ENCODE measurements at regions not wholly inside any gene's neighbourhood (a gene's known extent, or its start where the extent isn't known, plus 50 kb on each side); places are given as distances from the start of the nearest gene placed in this dataset.

GRCh38 chr11:32187111-32187510, 96.2 kb downstream of the RCN1 start:
- Histone ChIP-seq H3K36me3 (replicated peaks) (no peaks in the 10 kb centered on the region), H3K4me3 (ENCODE audit: low read depth, low read length) (no peak overlapping the region), H3K27me3 (replicated peaks) (peaks cover under 1% of the 10 kb centered on the region), H3K27ac (no peak overlapping the region)
- in situ Hi-C loops (cut with HindIII; ENCODE audit: low pct_ligation_motif_present, low sequenced_read_pairs), result no loop called here
- no peak for DNase-seq
- no peak for TF ChIP-seq CTCF (IDR thresholded peaks at IDR 0.05; ENCODE audit: low read depth, low read length, missing control alignments)

GRCh38 chr11:32188785-32189184, 97.9 kb downstream of the RCN1 start:
- DNase-seq, result no peak
- no peaks in the 10 kb centered on the region for H3K27me3 ChIP-seq (replicated peaks)
- no peak overlapping the region for H3K4me3 ChIP-seq (ENCODE audit: low read depth, low read length)
- in situ Hi-C loops (cut with HindIII; ENCODE audit: low pct_ligation_motif_present, low sequenced_read_pairs), result no loop called here
- peak; percentile 27 for TF ChIP-seq CTCF (IDR thresholded peaks at IDR 0.05; ENCODE audit: low read depth, low read length, missing control alignments)
- H3K27ac ChIP-seq, result no peak overlapping the region
- H3K36me3 ChIP-seq (replicated peaks), result no peaks in the 10 kb centered on the region

- Histone ChIP-seq H3K27ac (no peak overlapping the region), H3K27me3 (replicated peaks) (no peaks in the 10 kb centered on the region), H3K36me3 (replicated peaks) (no peaks in the 10 kb centered on the region), H3K4me3 (ENCODE audit: low read depth, low read length) (no peak overlapping the region)
- in situ Hi-C loops (cut with HindIII; ENCODE audit: low pct_ligation_motif_present, low sequenced_read_pairs), result no loop called here
- DNase-seq, result no peak
- no peak for TF ChIP-seq CTCF (IDR thresholded peaks at IDR 0.05; ENCODE audit: low read depth, low read length, missing control alignments)
Measured at GRCh38 chr11:32196137-32196536, 105.3 kb downstream of the RCN1 start.

GRCh38 chr11:32198053-32198452, 107.2 kb downstream of the RCN1 start:
- no peak for TF ChIP-seq CTCF (IDR thresholded peaks at IDR 0.05; ENCODE audit: low read depth, low read length, missing control alignments)
- Histone ChIP-seq H3K36me3 (replicated peaks) (no peaks in the 10 kb centered on the region), H3K4me3 (ENCODE audit: low read depth, low read length) (no peak overlapping the region), H3K27ac (no peak overlapping the region), H3K27me3 (replicated peaks) (no peaks in the 10 kb centered on the region)
- no peak for DNase-seq
- in situ Hi-C loops (cut with HindIII; ENCODE audit: low pct_ligation_motif_present, low sequenced_read_pairs), result no loop called here

- Histone ChIP-seq H3K27me3 (replicated peaks) (no peaks in the 10 kb centered on the region), H3K4me3 (ENCODE audit: low read depth, low read length) (no peak overlapping the region), H3K27ac (no peak overlapping the region), H3K36me3 (replicated peaks) (no peaks in the 10 kb centered on the region)
- no peak for TF ChIP-seq CTCF (IDR thresholded peaks at IDR 0.05; ENCODE audit: low read depth, low read length, missing control alignments)
- DNase-seq, result no peak
- in situ Hi-C loops (cut with HindIII; ENCODE audit: low pct_ligation_motif_present, low sequenced_read_pairs), result no loop called here
Measured at GRCh38 chr11:32200136-32200847, 109.4 kb downstream of the RCN1 start.

GRCh38 chr11:32204751-32205150, 113.9 kb downstream of the RCN1 start:
- H3K27me3 ChIP-seq (replicated peaks), result no peaks in the 10 kb centered on the region
- no peak overlapping the region for H3K27ac ChIP-seq
- no peaks in the 10 kb centered on the region for H3K36me3 ChIP-seq (replicated peaks)
- H3K4me3 ChIP-seq (ENCODE audit: low read depth, low read length), result no peak overlapping the region
- no peak for TF ChIP-seq CTCF (IDR thresholded peaks at IDR 0.05; ENCODE audit: low read depth, low read length, missing control alignments)
- no peak for DNase-seq
- in situ Hi-C loops (cut with HindIII; ENCODE audit: low pct_ligation_motif_present, low sequenced_read_pairs), result no loop called here
